Natural killer cell (primary cell): ENCODE measurements at regions not wholly inside any gene's neighbourhood (a gene's known extent, or its start where the extent isn't known, plus 50 kb on each side); places are given as distances from the start of the nearest gene placed in this dataset.

Experiments
- ATAC-seq, 3 donors: fragments of 150-1000 bp in 2 of 3; fragments of 200-7000 bp in 1 of 3; cut with Tn5 transposase; 1 replicate in 1 of 3; 2 replicates in 2 of 3; pipeline ENCODE4 v1.10.0; 2021; ENCODE audit warnings: mild to moderate bottlenecking in 2 of 3, moderate library complexity in 2 of 3
- DNase-seq, 2 donors: peaks; one replicate each; pipeline versions ENCODE4 v3.0.0 to v3.0.0-alpha.2; 2013 to 2021; ENCODE audit warnings: mixed read lengths in 1 of 2
- H3K27ac ChIP-seq: one replicate; pipeline ENCODE4 v1.5.1; 2013; ENCODE audit warnings: mild to moderate bottlenecking, low read length
- H3K27me3 ChIP-seq: one replicate; pipeline ENCODE4 v1.6.1; 2013; ENCODE audit warnings: low read length; ENCODE audit not compliant: control insufficient read depth, insufficient read depth
- H3K36me3 ChIP-seq: one replicate; pipeline ENCODE4 v1.6.1; 2013; ENCODE audit warnings: low read length; ENCODE audit not compliant: control insufficient read depth, insufficient read depth
- H3K4me1 ChIP-seq: one replicate; pipeline ENCODE4 v1.6.1; 2013; ENCODE audit warnings: low read length; ENCODE audit not compliant: control insufficient read depth, insufficient read depth
- H3K4me3 ChIP-seq: one replicate; pipeline ENCODE4 v1.5.1; 2013; ENCODE audit warnings: low read length
- H3K9me3 ChIP-seq: one replicate; pipeline ENCODE4 v1.6.1; 2013; ENCODE audit warnings: low read length; ENCODE audit not compliant: control insufficient read depth, insufficient read depth
- H3K27ac Mint-ChIP-seq, 2 donors: one replicate each; pipeline ENCODE4 v1.8.0; 2022; ENCODE audit warnings: mild to moderate bottlenecking in 2 of 2, mixed read lengths in 2 of 2, moderate library complexity in 1 of 2
- H3K27me3 Mint-ChIP-seq, 2 donors: one replicate each; pipeline ENCODE4 v1.8.0; 2022; ENCODE audit warnings: low read depth in 2 of 2, mixed read lengths in 2 of 2
- H3K36me3 Mint-ChIP-seq: one replicate; pipeline ENCODE4 v1.8.0; 2022; ENCODE audit warnings: mixed read lengths
- H3K4me1 Mint-ChIP-seq, 2 donors: one replicate each; pipeline ENCODE4 v1.8.0; 2022; ENCODE audit warnings: mixed read lengths in 2 of 2
- H3K4me3 Mint-ChIP-seq: one replicate; pipeline ENCODE4 v1.8.0; 2022; ENCODE audit warnings: mild to moderate bottlenecking, moderate library complexity, mixed read lengths
- H3K9me3 Mint-ChIP-seq, 2 donors: one replicate each; pipeline ENCODE4 v1.8.0; 2022; ENCODE audit warnings: mixed read lengths in 2 of 2
- CTCF ChIP-seq: fragments of 200-600 bp; IDR thresholded peaks from one replicate; pipeline ENCODE4 v1.8.0; 2022; ENCODE audit warnings: antibody characterized with exemption
- WGBS: methylation state at CpG from one replicate; pipeline ENCODE4 v1.1.7; 2013; ENCODE audit warnings: missing lambda C conversion rate; ENCODE audit not compliant: insufficient coverage; 5-methylcytosine and 5-hydroxymethylcytosine counted together
- intact Hi-C: fragments of 100-400 bp; cut with micrococcal nuclease; formaldehyde crosslinking; loops from one replicate; pipeline ENCODE4 v1.14.2; 2022

GRCh38 chr5:13529300-13529699 lies 415.2 kb downstream of the DNAH5 start:
- intact Hi-C loops = no loop called here
- peaks cover 7 to 9% of the 10 kb centered on the region in 2 donors for H3K9me3 Mint-ChIP-seq
- H3K9me3 ChIP-seq = peaks cover 2% of the 10 kb centered on the region
- H3K27me3 Mint-ChIP-seq = no peaks in the 10 kb centered on the region
- H3K27ac ChIP-seq = no peak overlapping the region
- H3K4me3 ChIP-seq = no peak overlapping the region
- H3K36me3 ChIP-seq = no peaks in the 10 kb centered on the region
- ATAC-seq (no peak), DNase-seq (no peak)
- H3K4me1 ChIP-seq = no peaks in the 10 kb centered on the region
- no peaks in the 10 kb centered on the region for H3K4me1 Mint-ChIP-seq
- H3K36me3 Mint-ChIP-seq = no peaks in the 10 kb centered on the region
- no peak overlapping the region for H3K4me3 Mint-ChIP-seq
- no peak for TF ChIP-seq CTCF
- no peaks in the 10 kb centered on the region for H3K27me3 ChIP-seq
- 86% methylated on average over 1 of the region's 1 CpG for WGBS
- no peak overlapping the region for H3K27ac Mint-ChIP-seq

- ATAC-seq (no peak), DNase-seq (no peak)
- no peak for TF ChIP-seq CTCF
- Histone ChIP-seq H3K27me3 (no peaks in the 10 kb centered on the region), H3K36me3 (no peaks in the 10 kb centered on the region), H3K9me3 (peaks cover 2% of the 10 kb centered on the region), H3K4me1 (no peaks in the 10 kb centered on the region), H3K27ac (no peak overlapping the region), H3K4me3 (no peak overlapping the region)
- H3K4me1 Mint-ChIP-seq = no peaks in the 10 kb centered on the region
- intact Hi-C loops = no loop called here
- H3K36me3 Mint-ChIP-seq = no peaks in the 10 kb centered on the region
- H3K9me3 Mint-ChIP-seq = peaks cover 6 to 14% of the 10 kb centered on the region in 2 donors
- no peak overlapping the region for H3K4me3 Mint-ChIP-seq
- no peaks in the 10 kb centered on the region for H3K27me3 Mint-ChIP-seq
- no peak overlapping the region for H3K27ac Mint-ChIP-seq
- WGBS = 85% methylated on average over 2 of the region's 2 CpGs
These were observed 419.6 kb downstream of the DNAH5 start for GRCh38 chr5:13524936-13525335.

GRCh38 chr5:13519131-13519530 lies 425.4 kb downstream of the DNAH5 start:
- Histone ChIP-seq H3K4me1 (no peaks in the 10 kb centered on the region), H3K9me3 (no peaks in the 10 kb centered on the region), H3K4me3 (no peak overlapping the region), H3K27ac (no peak overlapping the region), H3K27me3 (no peaks in the 10 kb centered on the region), H3K36me3 (no peaks in the 10 kb centered on the region)
- ATAC-seq = no peak
- no peak for TF ChIP-seq CTCF
- Mint-ChIP-seq H3K27ac (no peak overlapping the region), H3K27me3 (no peaks in the 10 kb centered on the region), H3K36me3 (no peaks in the 10 kb centered on the region), H3K4me3 (no peak overlapping the region), H3K4me1 (no peaks in the 10 kb centered on the region), H3K9me3 (peaks cover 2 to 7% of the 10 kb centered on the region in 2 donors)
- no peak for DNase-seq
- no CpG with 5 or more reads among the region's 1 CpG for WGBS
- intact Hi-C loops = no loop called here

GRCh38 chr5:13516195-13516594 lies 428.3 kb downstream of the DNAH5 start:
- Histone ChIP-seq H3K27me3 (no peaks in the 10 kb centered on the region), H3K4me1 (no peaks in the 10 kb centered on the region), H3K36me3 (no peaks in the 10 kb centered on the region), H3K27ac (no peak overlapping the region), H3K4me3 (no peak overlapping the region), H3K9me3 (no peaks in the 10 kb centered on the region)
- Mint-ChIP-seq H3K4me1 (no peaks in the 10 kb centered on the region), H3K27ac (no peak overlapping the region), H3K36me3 (no peaks in the 10 kb centered on the region), H3K4me3 (no peak overlapping the region), H3K9me3 (peaks cover 1 to 4% of the 10 kb centered on the region in 2 donors), H3K27me3 (no peaks in the 10 kb centered on the region)
- no peak for TF ChIP-seq CTCF
- intact Hi-C loops = no loop called here
- WGBS = 100% methylated on average over 1 of the region's 1 CpG
- no peak for ATAC-seq
- DNase-seq = no peak
